GM19023 (cell line): ENCODE measurements at regions not wholly inside any gene's neighbourhood (a gene's known extent, or its start where the extent isn't known, plus 50 kb on each side); places are given as distances from the start of the nearest gene placed in this dataset.
"Not testable (repeated sequence)": the region's sequence is repeated elsewhere in the genome, so short reads cannot be mapped to it uniquely, and the experiment has no call there.

Source experiments
- ATAC-seq: cut with Tn5 transposase; IDR thresholded peaks from one replicate; pipeline ENCODE4 v1.9.1; 2021; ENCODE audit warnings: mild to moderate bottlenecking, moderate library complexity; ENCODE audit not compliant: unreplicated experiment

GRCh38 chr16:80092681-80093080 lies 448.1 kb upstream of the DYNLRB2 start:
- ATAC-seq = no peak

GRCh38 chr16:80091453-80091852 lies 449.3 kb upstream of the DYNLRB2 start:
- ATAC-seq = not testable (repeated sequence)

GRCh38 chr16:80085606-80086005 lies 455.2 kb upstream of the DYNLRB2 start:
- ATAC-seq = no peak

GRCh38 chr16:80084614-80085013 lies 456.2 kb upstream of the DYNLRB2 start:
- no peak for ATAC-seq

- no peak for ATAC-seq
Measured at GRCh38 chr16:80084163-80084562, 456.6 kb upstream of the DYNLRB2 start.

DNA sequence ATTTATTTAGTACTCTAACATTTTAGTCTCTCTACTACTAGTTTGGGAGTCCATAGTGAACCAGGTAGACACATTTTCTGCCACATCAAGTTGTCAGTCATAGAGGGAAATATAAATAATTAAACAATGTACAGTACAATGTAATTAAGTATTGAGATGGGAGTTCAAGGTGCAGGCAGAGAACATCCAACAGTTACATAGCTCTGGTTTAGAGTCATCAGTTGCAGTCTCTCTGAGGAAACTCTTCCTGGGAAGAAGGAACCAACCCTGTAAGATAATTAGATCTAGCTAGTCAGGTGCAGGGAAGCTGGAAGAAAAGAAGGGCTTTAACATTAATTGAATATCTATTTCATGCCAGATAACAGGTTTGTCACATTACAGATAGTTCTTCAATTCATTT lies 457.9 kb upstream of the DYNLRB2 start:
- ATAC-seq = no peak

DNA sequence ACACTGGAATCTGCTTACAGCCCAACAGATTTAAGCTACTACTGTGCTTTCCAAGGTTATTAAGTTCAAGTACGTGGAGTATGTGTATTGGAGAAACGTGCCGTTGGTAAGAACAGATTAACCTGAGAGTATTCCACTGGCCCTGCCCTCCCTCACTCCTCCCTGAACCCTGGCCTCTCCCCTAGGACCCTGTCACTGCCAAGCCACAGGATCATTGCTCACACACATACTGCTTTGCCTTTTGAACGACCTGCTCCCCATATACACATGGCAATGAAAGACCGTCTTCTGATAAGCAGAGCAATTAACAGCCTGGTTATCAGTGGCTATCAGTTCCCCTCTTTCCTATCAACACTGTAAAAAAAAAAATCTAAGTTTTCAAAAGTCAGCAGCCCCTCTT lies 458.9 kb upstream of the DYNLRB2 start:
- ATAC-seq = no peak

DNA sequence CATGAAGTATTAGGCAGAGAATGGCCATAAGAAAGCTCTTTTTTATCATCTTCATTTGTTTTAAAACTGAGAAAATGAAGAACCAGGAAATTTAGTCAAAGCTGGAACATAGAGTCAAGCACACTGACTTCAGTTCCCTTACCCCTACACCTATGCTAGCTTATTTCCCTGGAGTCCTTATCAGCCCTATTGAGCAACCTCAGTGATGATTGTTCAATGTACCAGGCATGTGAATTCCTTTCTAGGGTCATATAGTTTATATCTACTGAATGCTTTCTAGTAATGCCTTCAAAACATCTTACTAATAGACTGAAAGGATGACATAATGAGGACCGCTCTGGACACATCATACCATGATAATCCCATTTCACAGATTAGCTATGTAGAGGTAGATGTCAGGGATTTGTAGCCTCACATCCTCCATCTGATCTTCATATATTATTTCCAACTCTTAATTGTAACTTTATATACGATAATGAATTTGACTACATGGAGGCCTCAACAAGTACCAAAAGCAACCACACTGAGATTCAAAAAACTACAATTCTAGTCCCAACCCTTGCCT lies 460.4 kb upstream of the DYNLRB2 start:
- no peak for ATAC-seq

DNA sequence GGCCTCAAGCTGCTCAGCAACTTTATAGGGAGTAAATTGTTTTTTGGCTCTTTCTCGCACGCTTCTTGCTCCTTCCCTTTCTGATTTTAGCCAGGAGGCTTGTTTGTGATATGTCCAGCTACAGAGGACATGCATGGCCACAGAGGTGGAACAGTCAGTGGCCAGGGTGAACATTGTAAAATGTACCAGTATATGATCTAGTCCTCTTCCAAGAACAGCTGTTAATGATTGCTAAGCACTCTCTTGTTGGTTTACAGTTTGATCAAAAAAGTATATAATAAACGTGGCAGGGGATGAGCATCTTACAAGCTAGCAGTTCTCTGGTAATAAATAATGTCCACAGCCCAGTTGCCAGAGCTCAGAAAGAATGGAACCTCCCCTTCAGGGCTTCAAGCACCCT lies 461.7 kb upstream of the DYNLRB2 start:
- ATAC-seq = no peak

GRCh38 chr16:80077696-80078095 lies 463.1 kb upstream of the DYNLRB2 start:
- no peak for ATAC-seq

DNA sequence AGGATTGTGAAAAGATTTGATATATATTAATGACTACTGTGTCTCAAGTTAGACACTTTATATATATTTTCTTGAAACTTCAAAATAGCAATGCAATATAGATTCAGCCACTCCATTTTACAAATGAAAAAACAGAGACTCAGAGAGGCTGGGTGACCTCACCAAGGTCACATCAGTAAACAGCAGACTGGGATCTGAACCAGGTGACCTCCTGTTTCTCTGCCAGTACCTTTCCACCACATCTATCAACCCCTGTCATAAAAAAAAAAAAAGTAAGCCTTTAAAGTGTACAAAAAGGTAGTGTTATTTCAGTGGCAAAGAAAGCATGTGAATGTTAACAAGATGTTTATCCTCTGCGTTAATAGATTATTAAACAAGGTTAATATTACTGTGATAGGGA lies 466.5 kb upstream of the DYNLRB2 start:
- ATAC-seq = no peak

- no peak for ATAC-seq
Measured at GRCh38 chr16:80071964-80072456, 468.8 kb upstream of the DYNLRB2 start.

DNA sequence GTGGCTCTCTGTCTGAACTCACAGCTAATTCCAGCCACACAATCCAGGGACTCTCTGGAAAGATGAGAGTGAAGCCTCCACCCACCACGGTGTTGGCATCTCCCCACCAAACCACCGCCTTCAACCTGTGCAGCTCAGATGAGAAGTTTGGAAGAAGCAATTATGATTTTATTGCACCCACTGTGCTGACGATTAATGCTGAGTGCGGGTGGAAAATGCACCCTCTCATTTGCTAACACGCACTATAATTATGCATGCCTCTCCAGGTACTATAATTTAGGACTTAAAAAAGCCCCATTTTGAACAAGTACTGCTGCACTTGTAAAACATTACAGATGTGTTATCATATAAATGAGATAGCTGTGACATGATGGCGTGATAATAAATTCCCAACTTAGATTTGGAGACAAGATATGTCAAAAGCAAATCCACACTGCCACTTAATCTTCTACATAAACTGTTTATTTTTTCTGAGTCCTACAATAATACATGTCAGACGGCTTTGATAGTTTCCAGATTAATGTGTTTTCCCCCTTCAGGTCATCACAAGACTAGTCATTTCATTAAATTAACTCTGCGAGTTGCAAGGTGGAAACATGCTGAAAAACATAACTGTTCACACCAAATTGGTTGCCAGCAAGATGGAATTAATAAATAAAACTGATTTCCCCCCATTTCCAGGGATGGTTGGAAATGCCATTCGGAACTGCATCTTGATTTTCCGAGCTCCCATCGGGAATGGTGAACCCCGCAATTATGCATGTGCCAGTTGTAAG lies 466.5 kb upstream of the MAF start:
- ATAC-seq = no peak

DNA sequence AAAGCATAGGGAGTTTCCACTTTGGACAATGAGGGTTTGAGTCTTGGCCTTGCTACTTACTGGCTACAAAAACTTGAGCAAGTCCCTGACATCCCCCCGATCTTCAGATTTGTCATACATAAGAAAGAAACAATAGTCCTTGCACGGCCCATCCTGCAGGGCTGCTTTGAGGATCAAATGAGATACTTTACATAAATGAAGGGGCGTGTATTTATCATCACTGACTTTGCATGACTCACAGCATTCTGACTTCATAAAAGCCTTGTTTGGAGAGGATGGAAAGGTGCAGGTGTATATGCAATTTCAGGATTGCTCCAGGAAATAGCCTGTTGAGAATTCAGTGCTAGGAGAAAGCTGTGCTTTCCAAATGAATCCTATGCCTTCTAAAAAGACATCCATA lies 465.0 kb upstream of the MAF start:
- no peak for ATAC-seq

DNA sequence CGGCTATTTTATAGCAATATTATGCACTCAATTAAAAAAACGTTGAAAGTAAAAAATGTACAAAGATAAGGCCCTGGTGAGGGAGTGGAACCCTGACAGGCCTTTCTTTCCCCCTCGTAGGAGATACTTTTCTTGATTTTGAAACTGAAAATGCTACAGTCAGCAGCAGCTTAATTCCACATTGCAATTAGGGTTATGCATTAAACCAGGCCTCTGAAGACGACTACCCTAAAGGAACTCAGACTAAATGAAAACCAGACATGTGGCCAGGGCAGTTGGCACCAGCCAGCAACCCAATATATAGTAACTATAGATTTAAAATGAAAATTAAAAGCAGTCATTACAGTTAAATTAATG lies 463.2 kb upstream of the MAF start:
- ATAC-seq = no peak

DNA sequence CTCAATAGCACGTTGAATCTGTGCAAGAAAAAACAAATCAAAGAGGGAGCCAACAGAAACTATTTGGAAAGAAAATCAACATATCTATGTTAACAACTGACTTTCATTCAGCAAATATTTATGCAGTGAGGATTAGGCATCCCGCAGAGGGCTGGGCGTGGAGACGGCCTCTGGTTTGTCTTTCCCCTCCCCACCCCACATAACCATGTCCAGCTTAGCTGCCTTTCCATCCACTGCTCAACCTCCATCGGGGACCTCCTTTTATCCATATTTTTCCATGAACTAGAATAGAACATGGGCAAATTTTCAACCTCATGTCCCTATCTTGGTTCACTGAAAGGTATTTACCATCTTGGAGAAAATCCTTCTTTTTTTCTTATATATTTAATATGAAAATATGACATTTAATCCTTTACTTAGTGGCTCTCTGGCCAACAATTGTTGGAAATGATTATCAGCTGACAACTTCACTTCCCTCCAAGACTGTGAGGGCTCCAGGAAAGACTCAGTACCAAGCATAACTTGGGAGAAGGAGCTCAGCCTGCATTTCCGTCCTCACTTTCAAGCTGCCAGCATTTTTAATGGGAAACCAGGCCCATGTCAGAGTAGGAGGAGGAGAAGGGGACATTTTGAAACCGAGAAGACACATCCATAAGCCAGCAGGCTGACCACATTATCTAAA lies 462.6 kb upstream of the MAF start:
- ATAC-seq = no peak

- no peak for ATAC-seq
Measured at GRCh38 chr16:80062361-80063030, 462.0 kb upstream of the MAF start.

- no peak for ATAC-seq
Measured at GRCh38 chr16:80060470-80060869, 459.9 kb upstream of the MAF start.

DNA sequence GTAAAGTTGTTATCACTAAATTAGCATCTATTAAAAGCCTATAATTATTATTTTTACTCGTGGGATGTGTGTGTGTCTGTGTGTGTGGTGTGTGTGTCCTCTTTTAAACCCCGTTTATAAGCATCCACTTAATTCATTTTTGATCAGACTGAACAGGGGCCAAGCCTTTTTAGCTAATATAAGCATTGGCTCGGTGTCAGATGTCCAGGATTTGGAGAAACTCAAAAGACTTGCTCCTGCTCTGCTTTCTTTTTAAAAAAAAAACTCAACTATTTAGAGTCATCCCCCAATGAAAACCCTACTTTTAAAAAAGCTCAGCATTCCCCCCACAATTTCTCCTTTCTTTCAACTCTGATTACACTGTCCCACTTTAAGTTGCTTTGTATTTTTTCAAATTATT lies 459.3 kb upstream of the MAF start:
- ATAC-seq = no peak

- no peak for ATAC-seq
Measured at GRCh38 chr16:80058214-80058613, 457.7 kb upstream of the MAF start.

DNA sequence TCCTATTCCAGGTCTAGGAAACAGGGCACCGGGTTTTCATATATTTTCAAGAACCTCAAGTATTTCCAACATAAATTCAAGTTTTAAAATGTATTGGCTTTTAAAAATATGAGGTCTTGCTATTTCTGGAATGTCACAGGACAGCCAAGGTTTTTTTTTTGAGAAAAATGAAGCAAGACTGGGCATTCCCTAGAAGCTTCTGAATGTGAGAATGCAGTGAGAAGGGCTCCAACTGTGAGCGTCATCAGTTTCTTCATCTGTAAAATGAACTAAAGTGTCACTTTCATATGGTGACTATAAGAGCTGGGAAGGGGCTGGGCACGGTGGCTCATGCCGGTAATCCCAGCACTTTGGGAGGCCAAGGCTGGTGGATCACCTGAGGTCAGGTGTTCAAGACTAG lies 455.8 kb upstream of the MAF start:
- no peak for ATAC-seq

GRCh38 chr16:80055831-80056230 lies 455.3 kb upstream of the MAF start:
- ATAC-seq = no peak
